Endothelial cell of umbilical vein (primary cell): ENCODE measurements at regions not wholly inside any gene's neighbourhood (a gene's known extent, or its start where the extent isn't known, plus 50 kb on each side); places are given as distances from the start of the nearest gene placed in this dataset.

Source experiments
- BruUV-seq: library from RNA; stranded (reverse); fragments of 400-500 nt; replicated peaks from 2 replicates; lab custom pipeline; 2021; lab: Mats Ljungman, UMichigan
- CTCF ChIA-PET: fragments of 300-600, 350-600 bp; sonication (Branson Sonifier 250); formaldehyde crosslinking; loops from one replicate; lab custom pipeline; 2021; ENCODE audit warnings: antibody characterized with exemption, inconsistent platforms; lab: Charles Lee
- POLR2A ChIA-PET: fragments of 300-600, 350-600 bp; sonication (Branson Sonifier 250); formaldehyde crosslinking; loops from one replicate; lab custom pipeline; 2021; ENCODE audit warnings: antibody characterized with exemption, inconsistent platforms; lab: Charles Lee
- DNase-seq: peaks from one replicate; pipeline ENCODE4 v3.0.0-alpha.2; 2011; ENCODE audit warnings: low read depth, low spot score
- FAIRE-seq: peaks from 2 replicates; lab custom pipeline; 2011; peaks lifted over from hg19 to GRCh38; lab: Jason Lieb, UNC
- H2AFZ ChIP-seq: 2 replicates; pipeline ENCODE4 v1.6.0; 2012; ENCODE audit warnings: low read depth, low read length, control low read depth, inconsistent platforms
- H3K27ac ChIP-seq: 2 replicates; pipeline ENCODE4 v1.5.1; 2011; ENCODE audit warnings: low read depth, mild to moderate bottlenecking, control low read depth, low read length, moderate library complexity; ENCODE audit not compliant: insufficient read depth
- H3K27me3 ChIP-seq, 2 experiments: 2 replicates each; pipeline versions ENCODE4 v1.6.0 to v1.6.1; 2011; ENCODE audit warnings: low read length in 2 of 2, mixed read lengths in 1 of 2; ENCODE audit not compliant: control insufficient read depth in 2 of 2, insufficient read depth in 2 of 2
- H3K36me3 ChIP-seq, 2 experiments: 2 replicates in 1 of 2; 3 replicates in 1 of 2; pipeline ENCODE4 v1.5.1; 2011; ENCODE audit warnings: low read length in 2 of 2, mild to moderate bottlenecking in 1 of 2, moderate library complexity in 1 of 2; ENCODE audit not compliant: control insufficient read depth in 2 of 2, insufficient read depth in 2 of 2; ENCODE audit errors: extremely low read depth in 1 of 2
- H3K4me1 ChIP-seq: 3 replicates; pipeline ENCODE4 v1.5.1; 2011; ENCODE audit warnings: mild to moderate bottlenecking, low read length; ENCODE audit not compliant: control insufficient read depth, insufficient read depth; ENCODE audit errors: extremely low read depth
- H3K4me2 ChIP-seq: 2 replicates; pipeline ENCODE4 v1.6.1; 2011; ENCODE audit warnings: low read length, control low read depth, mixed read lengths; ENCODE audit not compliant: insufficient read depth
- H3K4me3 ChIP-seq, 3 experiments: fragments of 200-600 bp in 1 of 3; sonication (generic), shearing (Covaris generic) in 1 of 3; replicated peaks in 1 of 3; 2 replicates each; pipeline ENCODE4 v1.5.1; 2011 to 2016; ENCODE audit warnings: control low read depth in 3 of 3, low read length in 3 of 3, mild to moderate bottlenecking in 2 of 3, inconsistent platforms in 1 of 3, low read depth in 1 of 3, moderate library complexity in 1 of 3; ENCODE audit not compliant: insufficient read depth in 1 of 3
- H3K79me2 ChIP-seq: 2 replicates; pipeline ENCODE4 v1.6.0; 2012; ENCODE audit warnings: low read length, inconsistent platforms; ENCODE audit not compliant: control insufficient read depth, insufficient read depth
- H3K9ac ChIP-seq: replicated peaks from 2 replicates; pipeline ENCODE3; 2011; ENCODE audit warnings: low read length, control low read depth; ENCODE audit not compliant: insufficient read depth; ENCODE audit errors: extremely low read depth
- H3K9me1 ChIP-seq: replicated peaks from 3 replicates; pipeline ENCODE4 v1.6.0; 2011; ENCODE audit warnings: mild to moderate bottlenecking, low read length; ENCODE audit not compliant: control insufficient read depth, insufficient read depth; ENCODE audit errors: extremely low read depth
- H3K9me3 ChIP-seq: replicated peaks from 2 replicates; pipeline ENCODE4 v1.5.1; 2012; ENCODE audit warnings: low read length, inconsistent platforms; ENCODE audit not compliant: control insufficient read depth, insufficient read depth
- H4K20me1 ChIP-seq: replicated peaks from 2 replicates; pipeline ENCODE3; 2011; ENCODE audit warnings: mild to moderate bottlenecking, low read length; ENCODE audit not compliant: control insufficient read depth, insufficient read depth; ENCODE audit errors: extremely low read depth
- EZH2 ChIP-seq: IDR thresholded peaks from 2 replicates; pipeline ENCODE4 v1.6.1; 2012; ENCODE audit warnings: borderline replicate concordance, low read depth, mild to moderate bottlenecking, moderate library complexity, low read length, inconsistent platforms; ENCODE audit not compliant: severe bottlenecking
- FOS ChIP-seq: IDR thresholded peaks from 2 replicates; pipeline ENCODE4 v1.6.1; 2011; ENCODE audit warnings: mild to moderate bottlenecking, low read length, moderate library complexity, borderline replicate concordance; ENCODE audit not compliant: insufficient read depth
- GATA2 ChIP-seq: IDR thresholded peaks from 2 replicates; pipeline ENCODE4 v1.7.0; 2011; ENCODE audit warnings: low read depth, mild to moderate bottlenecking, moderate library complexity, mixed read lengths, low read length; ENCODE audit not compliant: insufficient read length, insufficient read depth
- JUN ChIP-seq: IDR thresholded peaks from 2 replicates; pipeline ENCODE4 v1.6.1; 2011; ENCODE audit warnings: borderline replicate concordance, low read depth; ENCODE audit not compliant: insufficient read length, insufficient read depth
- MYC ChIP-seq: IDR thresholded peaks from one replicate; pipeline ENCODE4 v1.6.1; 2011; ENCODE audit warnings: mild to moderate bottlenecking, low read depth, low read length
- POLR2A ChIP-seq: IDR thresholded peaks from 2 replicates; pipeline ENCODE4 v1.6.1; 2012; ENCODE audit warnings: low read depth, mild to moderate bottlenecking, control low read depth, low read length
- POLR2AphosphoS5 ChIP-seq: IDR thresholded peaks from 2 replicates; pipeline ENCODE4 v1.6.1; 2012; ENCODE audit warnings: low read depth, mild to moderate bottlenecking, control low read depth, low read length, moderate library complexity; ENCODE audit not compliant: insufficient read depth
- dilution Hi-C: fragments of 300-500 bp; cut with MboI; formaldehyde crosslinking; loops from one replicate; pipeline ENCODE4 v1.15.0; 2019; ENCODE audit warnings: low sequenced_read_pairs; ENCODE audit not compliant: extremely low pct_ligation_motif_present
- intact Hi-C: fragments of 100-400 bp; cut with micrococcal nuclease; formaldehyde crosslinking; loops from one replicate; pipeline ENCODE4 v1.10.0; 2022
- TF ChIP-seq, protein P1 (sequence below): IDR thresholded peaks from 2 replicates; pipeline ENCODE4 v1.6.1; 2011; ENCODE audit not compliant: insufficient read depth, insufficient read length
- TF ChIP-seq, protein P2 (sequence below), 2 donors: IDR thresholded peaks; 1 replicate in 1 of 2; 2 replicates in 1 of 2; pipeline ENCODE4 v1.5.1; 2011; ENCODE audit warnings: low read length in 2 of 2, mild to moderate bottlenecking in 2 of 2, moderate library complexity in 2 of 2, control low read depth in 1 of 2, inconsistent platforms in 1 of 2, low read depth in 1 of 2; ENCODE audit not compliant: insufficient read depth in 1 of 2; ENCODE audit errors: extremely low read depth in 1 of 2

DNA sequence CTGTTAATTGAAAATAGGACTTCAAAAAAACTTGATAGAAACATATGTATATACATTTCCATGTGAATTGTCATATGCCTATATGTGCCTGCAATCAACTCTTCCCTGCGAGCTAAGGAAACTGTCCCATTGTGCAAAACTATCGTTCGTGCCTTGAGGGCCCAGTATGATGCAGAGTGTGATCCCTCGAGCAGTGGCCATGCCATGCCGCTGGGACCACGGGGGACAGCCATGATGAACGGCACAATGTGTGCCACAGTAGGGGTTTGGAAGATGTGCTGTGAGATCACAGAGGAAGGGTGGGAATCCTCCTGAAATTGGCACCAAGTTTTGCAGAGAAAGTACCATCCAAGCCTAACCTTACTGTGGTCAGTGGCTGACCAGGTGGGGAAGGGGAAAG is 118.1 kb upstream of the SOX1 start:
- Histone ChIP-seq H3K4me1 (no peaks in the 10 kb centered on the region), H3K27me3 (no peaks in the 10 kb centered on the region), H3K9me1 (no peaks in the 10 kb centered on the region), H4K20me1 (no peaks in the 10 kb centered on the region), H3K27ac (no peak overlapping the region), H3K79me2 (no peaks in the 10 kb centered on the region), H3K4me3 (no peak overlapping the region), H3K9me3 (peaks cover 9% of the 10 kb centered on the region), H3K36me3 (no peaks in the 10 kb centered on the region), H3K9ac (no peak overlapping the region), H3K4me2 (no peak overlapping the region), H2AFZ (no peak overlapping the region)
- CTCF ChIA-PET: no interaction called here
- dilution Hi-C loops (no loop called here), intact Hi-C loops (no loop called here)
- POLR2A ChIA-PET: no interaction called here
- no peak for DNase-seq
- TF ChIP-seq POLR2AphosphoS5 (no peak), FOS (no peak), POLR2A (no peak), MYC (no peak), EZH2 (no peak), GATA2 (no peak), JUN (no peak)
- TF ChIP-seq, protein P1, sequence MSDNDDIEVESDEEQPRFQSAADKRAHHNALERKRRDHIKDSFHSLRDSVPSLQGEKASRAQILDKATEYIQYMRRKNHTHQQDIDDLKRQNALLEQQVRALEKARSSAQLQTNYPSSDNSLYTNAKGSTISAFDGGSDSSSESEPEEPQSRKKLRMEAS: no peak
- TF ChIP-seq, protein P2, sequence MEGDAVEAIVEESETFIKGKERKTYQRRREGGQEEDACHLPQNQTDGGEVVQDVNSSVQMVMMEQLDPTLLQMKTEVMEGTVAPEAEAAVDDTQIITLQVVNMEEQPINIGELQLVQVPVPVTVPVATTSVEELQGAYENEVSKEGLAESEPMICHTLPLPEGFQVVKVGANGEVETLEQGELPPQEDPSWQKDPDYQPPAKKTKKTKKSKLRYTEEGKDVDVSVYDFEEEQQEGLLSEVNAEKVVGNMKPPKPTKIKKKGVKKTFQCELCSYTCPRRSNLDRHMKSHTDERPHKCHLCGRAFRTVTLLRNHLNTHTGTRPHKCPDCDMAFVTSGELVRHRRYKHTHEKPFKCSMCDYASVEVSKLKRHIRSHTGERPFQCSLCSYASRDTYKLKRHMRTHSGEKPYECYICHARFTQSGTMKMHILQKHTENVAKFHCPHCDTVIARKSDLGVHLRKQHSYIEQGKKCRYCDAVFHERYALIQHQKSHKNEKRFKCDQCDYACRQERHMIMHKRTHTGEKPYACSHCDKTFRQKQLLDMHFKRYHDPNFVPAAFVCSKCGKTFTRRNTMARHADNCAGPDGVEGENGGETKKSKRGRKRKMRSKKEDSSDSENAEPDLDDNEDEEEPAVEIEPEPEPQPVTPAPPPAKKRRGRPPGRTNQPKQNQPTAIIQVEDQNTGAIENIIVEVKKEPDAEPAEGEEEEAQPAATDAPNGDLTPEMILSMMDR (IDR thresholded peaks at IDR 0.05; ENCODE audit: extremely low read depth in 1 of 2, insufficient read depth in 1 of 2, low read depth in 1 of 2, low read length in 2 of 2): no peak
- no TSS peak for BruUV-seq
- FAIRE-seq: no peak
